RWPE2 (cell line): ENCODE measurements at regions not wholly inside any gene's neighbourhood (a gene's known extent, or its start where the extent isn't known, plus 50 kb on each side); places are given as distances from the start of the nearest gene placed in this dataset.

Experiments used
- ATAC-seq: fragments of 200-7000 bp; cut with Tn5 transposase; 3 replicates; pipeline ENCODE4 v1.9.1; 2021; ENCODE audit warnings: low read depth
- DNase-seq: peaks from one replicate; pipeline ENCODE4 v3.0.0-alpha.2; 2020; ENCODE audit warnings: low spot score
- H3K27ac ChIP-seq: fragments of 450-650 bp; 2 replicates; pipeline ENCODE4 v1.5.1; 2017; ENCODE audit warnings: mild to moderate bottlenecking; ENCODE audit not compliant: poor library complexity, severe bottlenecking
- H3K27me3 ChIP-seq: fragments of 250-450 bp; sonication (Bioruptor Pico); 2 replicates; pipeline ENCODE4 v1.5.1; 2021; ENCODE audit warnings: mild to moderate bottlenecking, moderate library complexity; ENCODE audit not compliant: insufficient read depth, poor library complexity, severe bottlenecking
- H3K36me3 ChIP-seq: fragments of 250-450 bp; sonication (Bioruptor Pico); 2 replicates; pipeline ENCODE4 v1.5.1; 2020; ENCODE audit warnings: low read depth, mild to moderate bottlenecking, moderate library complexity
- H3K4me1 ChIP-seq: fragments of 250-450 bp; sonication (Bioruptor Pico); 2 replicates; pipeline ENCODE4 v1.5.1; 2021; ENCODE audit warnings: mild to moderate bottlenecking, moderate library complexity; ENCODE audit not compliant: insufficient read depth, poor library complexity, severe bottlenecking
- H3K4me3 ChIP-seq: fragments of 250-450 bp; sonication (Bioruptor Pico); 2 replicates; pipeline ENCODE4 v1.5.1; 2021; ENCODE audit warnings: mild to moderate bottlenecking, moderate library complexity; ENCODE audit not compliant: severe bottlenecking
- H3K9me3 ChIP-seq: fragments of 250-450 bp; sonication (Bioruptor Pico); 2 replicates; pipeline ENCODE4 v1.5.1; 2021; ENCODE audit warnings: mild to moderate bottlenecking, moderate library complexity; ENCODE audit not compliant: severe bottlenecking
- TF ChIP-seq, protein P1 (sequence below): fragments of 450-650 bp; IDR thresholded peaks from one replicate; pipeline ENCODE4 v1.5.1; 2017; ENCODE audit warnings: mild to moderate bottlenecking, moderate library complexity; ENCODE audit not compliant: poor library complexity, severe bottlenecking

DNA sequence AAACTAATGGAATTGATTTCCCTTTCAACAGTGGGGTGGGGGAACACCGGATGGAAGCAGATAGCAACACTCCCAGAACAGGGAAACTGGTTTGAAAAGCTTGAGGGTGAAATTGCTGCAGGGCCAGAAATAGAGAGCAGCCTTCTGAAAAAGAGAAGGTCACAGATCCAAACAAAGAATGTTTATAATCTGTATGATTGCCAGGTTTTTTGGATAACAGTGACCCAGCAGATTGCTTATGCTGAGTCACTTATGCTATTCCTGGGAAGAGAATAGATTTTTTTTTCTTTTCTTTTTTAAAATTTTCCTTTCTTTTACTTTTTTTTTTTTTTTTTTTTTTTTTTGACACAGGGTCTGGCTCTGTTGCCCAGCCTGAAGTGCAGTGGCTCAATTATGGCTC, 641.3 kb downstream of the KCNJ2 start:
- Histone ChIP-seq H3K4me3 (no peak overlapping the region), H3K9me3 (no peaks in the 10 kb centered on the region), H3K27ac (no peak overlapping the region), H3K27me3 (no peaks in the 10 kb centered on the region), H3K36me3 (no peaks in the 10 kb centered on the region), H3K4me1 (no peaks in the 10 kb centered on the region)
- ATAC-seq: no peak
- TF ChIP-seq, protein P1, sequence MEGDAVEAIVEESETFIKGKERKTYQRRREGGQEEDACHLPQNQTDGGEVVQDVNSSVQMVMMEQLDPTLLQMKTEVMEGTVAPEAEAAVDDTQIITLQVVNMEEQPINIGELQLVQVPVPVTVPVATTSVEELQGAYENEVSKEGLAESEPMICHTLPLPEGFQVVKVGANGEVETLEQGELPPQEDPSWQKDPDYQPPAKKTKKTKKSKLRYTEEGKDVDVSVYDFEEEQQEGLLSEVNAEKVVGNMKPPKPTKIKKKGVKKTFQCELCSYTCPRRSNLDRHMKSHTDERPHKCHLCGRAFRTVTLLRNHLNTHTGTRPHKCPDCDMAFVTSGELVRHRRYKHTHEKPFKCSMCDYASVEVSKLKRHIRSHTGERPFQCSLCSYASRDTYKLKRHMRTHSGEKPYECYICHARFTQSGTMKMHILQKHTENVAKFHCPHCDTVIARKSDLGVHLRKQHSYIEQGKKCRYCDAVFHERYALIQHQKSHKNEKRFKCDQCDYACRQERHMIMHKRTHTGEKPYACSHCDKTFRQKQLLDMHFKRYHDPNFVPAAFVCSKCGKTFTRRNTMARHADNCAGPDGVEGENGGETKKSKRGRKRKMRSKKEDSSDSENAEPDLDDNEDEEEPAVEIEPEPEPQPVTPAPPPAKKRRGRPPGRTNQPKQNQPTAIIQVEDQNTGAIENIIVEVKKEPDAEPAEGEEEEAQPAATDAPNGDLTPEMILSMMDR: no peak
- DNase-seq: no peak

DNA sequence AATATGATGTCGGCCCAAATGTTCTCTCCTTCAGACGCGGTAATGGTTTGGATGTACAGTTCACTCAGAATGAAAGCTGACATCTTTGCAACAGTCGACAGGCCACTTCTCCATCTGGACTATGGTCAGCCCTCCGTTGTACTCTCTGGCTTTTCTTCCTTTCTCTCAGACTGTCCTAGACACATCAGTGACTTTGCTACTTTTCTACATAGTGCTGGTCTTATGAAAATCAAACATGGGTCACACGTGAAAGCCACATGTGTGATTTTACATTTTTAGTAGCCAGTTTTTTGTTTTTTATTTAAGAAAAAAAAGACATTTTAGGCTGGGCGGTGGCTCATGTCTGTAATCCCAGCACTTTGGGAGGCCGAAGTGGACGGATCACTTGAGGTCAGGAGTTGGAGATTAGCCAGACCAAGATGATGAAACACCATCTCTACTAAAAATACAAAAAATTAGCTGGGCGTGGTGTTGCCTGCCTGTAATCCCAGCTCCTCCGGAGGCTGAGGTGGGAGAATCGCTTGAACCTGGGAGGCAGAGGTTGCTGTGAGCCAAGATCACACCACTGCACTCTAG, 644.1 kb downstream of the KCNJ2 start:
- H3K36me3 ChIP-seq: no peaks in the 10 kb centered on the region
- H3K4me1 ChIP-seq: no peaks in the 10 kb centered on the region
- H3K4me3 ChIP-seq: no peak overlapping the region
- ATAC-seq: no peak
- no peak overlapping the region for H3K27ac ChIP-seq
- no peak for DNase-seq
- peaks cover 4% of the 10 kb centered on the region for H3K9me3 ChIP-seq
- no peaks in the 10 kb centered on the region for H3K27me3 ChIP-seq
- TF ChIP-seq, protein P1: no peak

DNA sequence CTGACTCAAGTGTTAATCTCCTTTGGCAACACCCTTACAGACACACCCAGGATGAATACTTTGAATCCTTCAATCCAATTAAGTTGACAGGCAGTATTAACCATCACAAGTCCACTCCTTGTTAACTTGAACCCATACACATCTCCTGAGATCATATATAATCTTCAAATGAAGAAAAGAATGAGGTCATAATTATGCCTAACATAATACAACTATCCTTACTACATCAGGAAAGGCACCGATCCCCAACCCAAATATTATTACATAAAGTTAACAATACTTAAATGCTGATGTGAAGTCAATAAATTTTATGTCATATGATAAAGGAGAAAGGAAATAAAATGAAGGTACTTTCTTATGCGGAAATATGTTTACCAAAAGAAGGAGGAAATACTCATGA, 649.9 kb downstream of the KCNJ2 start:
- Histone ChIP-seq H3K27ac (no peak overlapping the region), H3K9me3 (peaks cover 4% of the 10 kb centered on the region), H3K4me1 (no peaks in the 10 kb centered on the region), H3K27me3 (no peaks in the 10 kb centered on the region), H3K36me3 (no peaks in the 10 kb centered on the region), H3K4me3 (no peak overlapping the region)
- no peak for DNase-seq
- no peak for ATAC-seq
- TF ChIP-seq, protein P1: no peak

DNA sequence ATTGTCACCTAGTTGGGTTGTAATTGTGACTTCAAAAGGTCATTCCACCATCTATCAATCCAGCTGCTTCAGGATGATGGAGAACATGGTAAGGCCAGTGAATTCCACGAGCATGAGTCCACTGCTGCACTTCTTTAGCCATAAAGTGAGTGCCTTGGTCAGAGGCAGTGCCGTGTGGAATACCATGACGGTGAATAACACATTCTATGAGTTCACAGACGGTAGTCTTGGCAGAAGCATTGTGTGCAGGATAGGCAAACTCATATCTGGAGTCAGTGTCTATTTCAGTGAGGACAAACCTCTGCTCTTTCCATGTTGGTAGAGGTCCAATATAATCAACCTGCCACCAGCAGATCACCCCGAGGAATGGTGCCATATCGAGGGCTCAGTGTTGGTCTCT, 650.9 kb downstream of the KCNJ2 start:
- H3K4me1 ChIP-seq: no peaks in the 10 kb centered on the region
- H3K27ac ChIP-seq: no peak overlapping the region
- no peak overlapping the region for H3K4me3 ChIP-seq
- DNase-seq (no peak), ATAC-seq (no peak)
- H3K36me3 ChIP-seq: no peaks in the 10 kb centered on the region
- peaks cover 4% of the 10 kb centered on the region for H3K9me3 ChIP-seq
- TF ChIP-seq, protein P1: no peak
- H3K27me3 ChIP-seq: no peaks in the 10 kb centered on the region

DNA sequence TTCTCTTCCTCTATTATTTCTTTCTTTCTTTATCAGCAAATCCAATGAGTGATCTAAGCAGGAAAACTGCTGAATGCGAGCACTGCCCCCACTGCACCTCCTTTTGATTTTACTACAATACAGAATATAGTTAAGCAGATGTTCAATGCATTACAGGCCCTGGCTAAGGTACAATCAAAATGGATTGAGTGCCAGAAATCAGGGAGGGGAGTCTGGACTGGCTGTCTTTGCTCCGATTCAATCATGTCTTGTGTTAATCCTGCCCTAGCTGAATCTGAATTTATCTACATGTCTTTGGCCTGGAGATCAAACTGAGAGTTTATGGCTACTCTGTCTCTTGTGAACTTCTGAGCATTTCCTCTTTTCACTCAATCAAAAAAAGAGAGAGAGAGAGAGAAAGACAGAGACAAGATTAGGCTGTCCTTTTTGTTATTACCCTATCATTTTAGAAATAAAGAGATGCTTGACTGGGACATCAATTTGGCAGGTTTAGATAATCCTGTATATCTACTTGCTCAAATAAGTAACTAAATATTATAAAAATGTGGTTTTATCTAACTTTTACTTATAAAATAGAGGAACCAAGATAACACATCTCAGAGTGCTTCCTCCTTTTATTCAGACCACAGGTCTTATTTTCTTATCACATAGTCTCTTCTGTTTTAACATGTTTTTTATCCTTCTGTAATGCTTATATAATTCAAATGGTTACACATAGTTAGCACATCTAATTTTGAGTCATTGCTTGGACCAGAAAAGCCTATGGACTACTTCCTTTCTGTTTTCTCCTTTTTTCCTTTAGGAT, 656.2 kb downstream of the KCNJ2 start:
- Histone ChIP-seq H3K9me3 (no peaks in the 10 kb centered on the region), H3K27me3 (no peaks in the 10 kb centered on the region), H3K4me3 (no peak overlapping the region), H3K36me3 (no peaks in the 10 kb centered on the region), H3K27ac (no peak overlapping the region), H3K4me1 (no peaks in the 10 kb centered on the region)
- ATAC-seq: no peak
- no peak for DNase-seq
- TF ChIP-seq, protein P1: no peak
